ENCODE measurements at regions not wholly inside any gene's neighbourhood (a gene's known extent, or its start where the extent isn't known, plus 50 kb on each side); places are given as distances from the start of the nearest gene placed in this dataset.

DNA sequence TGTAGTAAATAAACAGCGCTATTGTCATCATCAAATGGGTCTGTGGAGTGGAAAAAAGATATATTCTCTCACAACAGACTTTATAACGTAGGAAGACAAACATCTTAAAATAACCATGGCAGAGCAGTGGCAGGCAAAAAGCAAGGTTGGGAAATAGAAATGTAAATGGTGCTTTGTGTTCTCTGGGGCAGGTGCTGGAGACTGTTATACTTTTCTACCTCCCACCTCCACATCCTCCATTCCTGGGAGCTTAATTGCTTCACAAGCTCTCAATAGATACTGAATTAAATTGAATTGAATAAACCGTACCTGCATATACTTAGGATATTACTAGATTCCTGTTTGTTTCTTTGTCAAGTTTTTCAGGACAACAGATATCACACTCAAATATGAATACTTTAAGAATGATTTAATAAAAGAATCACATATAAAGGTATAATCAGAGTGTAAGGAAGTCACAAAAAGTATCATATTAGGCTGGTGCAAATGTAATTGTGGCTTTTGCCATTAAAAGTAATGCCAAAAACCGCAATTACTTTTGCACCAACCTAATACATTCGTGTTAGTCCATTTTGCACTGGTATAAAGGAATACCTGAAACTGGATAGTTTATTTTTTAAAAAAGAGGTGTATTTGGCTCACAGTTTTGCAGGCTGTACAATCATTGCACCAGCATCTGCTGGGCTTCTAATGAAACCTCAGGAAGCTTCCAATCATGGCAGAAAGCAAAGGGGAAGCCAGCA lies 367.3 kb downstream of the GRIA2 start:
- H4K20me1 ChIP-seq (ENCODE audit: control insufficient read depth, insufficient read depth, low read depth, low read length), result no peaks in the 10 kb centered on the region
- H3K27ac ChIP-seq (ENCODE audit: low read depth, low read length), result no peak overlapping the region
- H3K9me2 ChIP-seq (replicated peaks; ENCODE audit: control insufficient read depth, low read length), result no peaks in the 10 kb centered on the region
- H3K4me2 ChIP-seq (ENCODE audit: low read length), result no peak overlapping the region
- TF ChIP-seq EZH2phosphoT487 (IDR thresholded peaks at IDR 0.05; ENCODE audit: borderline replicate concordance, low read length) (no peak), CTCF (IDR thresholded peaks at IDR 0.05; ENCODE audit: low read depth, low read length, poor library complexity, severe bottlenecking) (no peak)
- no peaks in the 10 kb centered on the region for H3K27me3 ChIP-seq (ENCODE audit: control insufficient read depth, low read length)
- no peaks in the 10 kb centered on the region for H3K4me1 ChIP-seq (ENCODE audit: control insufficient read depth, low read length)
- H3K79me2 ChIP-seq (ENCODE audit: control insufficient read depth, low read length), result no peaks in the 10 kb centered on the region
- no peaks in the 10 kb centered on the region for H3K9me3 ChIP-seq (ENCODE audit: control insufficient read depth, insufficient read depth, low read length)
- no peak overlapping the region for H3K4me3 ChIP-seq (ENCODE audit: low read length)
- H3K36me3 ChIP-seq (ENCODE audit: control insufficient read depth, low read length), result no peaks in the 10 kb centered on the region
- no peaks in the 10 kb centered on the region for H3F3A ChIP-seq (ENCODE audit: control insufficient read depth, insufficient read depth)

DNA sequence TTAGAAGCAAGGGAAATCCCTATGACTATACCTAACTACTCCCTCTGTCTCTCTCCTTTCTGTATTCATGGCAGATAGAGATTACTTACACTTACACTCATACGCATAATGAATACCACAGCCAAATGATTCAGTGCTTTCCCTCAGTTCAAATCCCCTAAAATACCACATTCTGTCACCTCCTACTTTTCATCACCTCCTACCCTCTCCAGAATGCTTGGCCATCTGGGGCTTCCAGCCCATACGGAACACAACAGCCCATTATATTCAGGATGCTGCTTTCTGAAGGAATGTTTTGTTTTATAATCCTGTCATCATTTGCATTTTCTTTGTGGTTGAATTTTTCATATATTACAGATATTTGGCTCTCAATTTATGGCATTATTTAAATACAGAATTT lies 361.6 kb downstream of the GRIA2 start:
- H3K79me2 ChIP-seq (ENCODE audit: control insufficient read depth, low read length), result no peaks in the 10 kb centered on the region
- H3K36me3 ChIP-seq (ENCODE audit: control insufficient read depth, low read length), result no peaks in the 10 kb centered on the region
- no peaks in the 10 kb centered on the region for H3K9me2 ChIP-seq (replicated peaks; ENCODE audit: control insufficient read depth, low read length)
- H4K20me1 ChIP-seq (ENCODE audit: control insufficient read depth, insufficient read depth, low read depth, low read length), result no peaks in the 10 kb centered on the region
- no peaks in the 10 kb centered on the region for H3K27me3 ChIP-seq (ENCODE audit: control insufficient read depth, low read length)
- H3F3A ChIP-seq (ENCODE audit: control insufficient read depth, insufficient read depth), result no peaks in the 10 kb centered on the region
- H3K4me3 ChIP-seq (ENCODE audit: low read length), result no peak overlapping the region
- no peaks in the 10 kb centered on the region for H3K4me1 ChIP-seq (ENCODE audit: control insufficient read depth, low read length)
- H3K4me2 ChIP-seq (ENCODE audit: low read length), result no peak overlapping the region
- H3K9me3 ChIP-seq (ENCODE audit: control insufficient read depth, insufficient read depth, low read length), result no peaks in the 10 kb centered on the region
- H3K27ac ChIP-seq (ENCODE audit: low read depth, low read length), result no peak overlapping the region
- TF ChIP-seq CTCF (IDR thresholded peaks at IDR 0.05; ENCODE audit: low read depth, low read length, poor library complexity, severe bottlenecking), result no peak
- TF ChIP-seq EZH2phosphoT487 (IDR thresholded peaks at IDR 0.05; ENCODE audit: borderline replicate concordance, low read length), result no peak

- H3K9me3 ChIP-seq (ENCODE audit: control insufficient read depth, insufficient read depth, low read length), result no peaks in the 10 kb centered on the region; the same call in 1 of the 2 replicates
- no peak for TF ChIP-seq EZH2phosphoT487 (IDR thresholded peaks at IDR 0.05; ENCODE audit: borderline replicate concordance, low read length)
- no peak for TF ChIP-seq CTCF (IDR thresholded peaks at IDR 0.05; ENCODE audit: low read depth, low read length, poor library complexity, severe bottlenecking)
- no peaks in the 10 kb centered on the region for H3K27me3 ChIP-seq (ENCODE audit: control insufficient read depth, low read length)
- no peaks in the 10 kb centered on the region for H3F3A ChIP-seq (ENCODE audit: control insufficient read depth, insufficient read depth)
- H3K9me2 ChIP-seq (replicated peaks; ENCODE audit: control insufficient read depth, low read length), result no peaks in the 10 kb centered on the region
- H3K4me3 ChIP-seq (ENCODE audit: low read length), result no peak overlapping the region
- H3K79me2 ChIP-seq (ENCODE audit: control insufficient read depth, low read length), result no peaks in the 10 kb centered on the region
- H3K4me1 ChIP-seq (ENCODE audit: control insufficient read depth, low read length), result no peaks in the 10 kb centered on the region
- no peak overlapping the region for H3K27ac ChIP-seq (ENCODE audit: low read depth, low read length)
- H3K36me3 ChIP-seq (ENCODE audit: control insufficient read depth, low read length), result no peaks in the 10 kb centered on the region
- no peaks in the 10 kb centered on the region for H4K20me1 ChIP-seq (ENCODE audit: control insufficient read depth, insufficient read depth, low read depth, low read length)
- H3K4me2 ChIP-seq (ENCODE audit: low read length), result no peak overlapping the region
Observed at GRCh38 chr4:157576671-157577217, 356.2 kb downstream of the GRIA2 start.

All from DOHH2 (cell line).